Retina (tissue), 1 donor: ENCODE measurements at regions not wholly inside any gene's neighbourhood (a gene's known extent, or its start where the extent isn't known, plus 50 kb on each side); places are given as distances from the start of the nearest gene placed in this dataset.

Experiments
- DNase-seq: peaks from one replicate; pipeline ENCODE4 v3.0.0-alpha.2; 2016

DNA sequence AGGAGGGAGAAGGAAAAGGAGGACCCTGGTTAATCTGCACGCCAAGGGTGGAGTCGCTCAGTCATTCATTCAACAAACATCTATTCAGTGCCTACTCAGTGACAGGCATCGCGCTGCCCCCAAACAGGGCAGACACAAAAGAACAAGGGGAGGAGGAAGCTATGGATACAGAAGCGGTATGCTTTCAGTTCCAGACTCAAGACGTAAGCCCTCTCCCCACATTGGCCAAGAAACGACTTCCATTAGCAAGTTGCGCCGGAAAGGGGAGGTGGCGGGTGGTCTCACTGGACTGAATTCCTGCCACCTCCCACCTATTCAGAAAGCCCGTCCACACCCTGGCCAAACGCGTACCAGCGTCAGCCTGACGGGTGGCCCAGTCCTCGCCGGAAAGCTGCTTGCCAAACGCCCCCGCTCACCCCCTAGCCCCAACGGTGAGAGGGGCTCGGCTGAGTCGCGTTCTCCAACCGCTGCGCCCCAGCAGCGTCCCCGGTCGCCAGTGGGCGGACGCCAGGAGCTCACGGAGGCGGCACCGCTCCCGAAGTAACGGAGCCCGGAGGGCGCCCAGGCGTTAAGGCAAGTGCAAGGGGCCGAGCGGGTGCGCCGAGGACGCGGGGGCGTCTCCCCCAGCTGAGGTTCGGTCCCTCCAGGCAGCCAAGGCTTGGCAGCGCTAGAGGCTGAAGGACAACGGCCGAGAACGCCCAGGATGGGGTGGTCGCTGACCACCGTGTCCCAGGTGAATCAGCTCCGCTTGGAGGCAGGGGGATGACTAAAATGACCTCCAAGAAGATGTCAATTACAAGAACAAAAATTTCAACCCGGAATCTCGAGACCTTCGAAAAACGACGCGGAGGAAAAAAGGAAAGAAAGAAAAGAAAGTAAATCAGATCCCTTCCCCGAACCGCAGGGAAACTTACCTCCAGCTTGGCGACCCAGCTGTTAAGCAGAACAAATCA, 470.7 kb downstream of the SOX9 start:
- peak; percentile 84 for DNase-seq

DNA sequence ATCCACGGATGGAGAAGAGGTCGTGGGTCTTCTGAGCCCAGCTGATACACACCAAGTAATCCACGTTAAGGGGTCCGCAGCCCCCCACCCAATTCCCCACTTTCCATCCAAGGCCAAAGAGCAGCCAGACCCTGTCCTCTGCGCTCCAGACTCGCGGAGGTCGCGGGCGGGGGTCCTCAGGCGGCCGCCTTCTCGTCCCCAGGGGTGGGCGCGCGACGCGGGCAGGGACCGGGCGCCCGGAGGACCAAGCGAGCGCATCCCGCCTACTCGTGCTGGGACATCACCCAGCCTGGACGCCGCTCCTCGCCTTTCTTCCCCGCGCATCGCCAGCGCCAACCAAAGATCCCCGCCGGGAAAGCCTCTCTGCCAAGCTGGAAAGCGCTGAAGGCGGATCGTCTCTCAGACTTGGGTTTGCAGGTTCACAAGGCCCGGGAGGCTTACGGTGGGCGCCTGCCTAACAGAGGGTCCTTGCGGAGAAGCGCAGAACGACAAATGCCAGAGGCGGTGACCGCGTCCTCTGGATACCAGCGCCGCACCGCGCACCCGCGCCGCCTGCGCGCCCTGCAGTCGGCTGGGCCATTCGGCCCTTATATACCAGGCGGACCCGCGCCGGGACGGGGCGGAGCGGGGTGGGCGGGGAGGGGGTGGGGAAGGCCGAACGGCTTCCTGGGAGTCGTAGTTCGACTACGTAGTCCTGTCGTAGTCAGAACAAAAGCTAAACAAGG, 471.6 kb downstream of the SOX9 start:
- DNase-seq: peak; percentile 94

DNA sequence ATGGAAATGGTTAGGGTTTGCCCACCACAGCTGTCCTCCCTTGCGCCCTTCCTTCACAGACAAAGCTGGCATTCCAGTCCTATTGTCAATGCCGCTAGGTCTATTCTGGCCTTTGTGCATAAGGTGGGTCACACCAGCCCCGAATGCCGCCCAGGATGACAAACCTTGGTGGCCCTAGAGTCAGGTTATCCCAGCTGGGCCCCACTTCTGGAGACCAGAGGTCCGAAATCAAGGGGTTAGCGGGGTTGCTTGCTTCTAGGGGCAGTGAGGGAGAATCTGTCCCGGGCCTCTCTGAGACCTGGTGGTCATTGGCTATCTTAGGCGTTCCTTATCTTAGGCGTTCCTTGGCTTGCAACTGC, 472.1 kb downstream of the SOX9 start:
- no peak for DNase-seq

DNA sequence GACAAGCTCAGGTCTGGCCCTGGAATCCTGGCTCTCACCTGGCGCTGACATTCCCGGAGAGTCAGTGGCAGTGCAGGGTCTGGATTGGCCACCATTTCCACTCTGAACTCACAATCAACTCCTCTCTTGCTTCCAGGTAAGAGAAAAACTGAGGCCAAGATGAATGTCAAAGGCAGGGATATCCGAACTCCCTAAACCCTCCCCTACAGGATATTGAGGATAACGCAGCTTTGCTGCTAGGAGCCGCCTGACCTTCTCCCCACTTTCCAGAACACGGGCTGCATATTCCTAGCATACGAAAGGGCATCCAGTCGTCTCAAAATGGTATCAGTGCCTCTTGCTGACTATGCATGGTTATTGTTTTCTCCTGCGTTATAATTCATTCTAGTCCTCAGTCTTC, 473.4 kb downstream of the SOX9 start:
- no peak for DNase-seq
